ENCODE measurements at regions not wholly inside any gene's neighbourhood (a gene's known extent, or its start where the extent isn't known, plus 50 kb on each side); places are given as distances from the start of the nearest gene placed in this dataset.

DNA sequence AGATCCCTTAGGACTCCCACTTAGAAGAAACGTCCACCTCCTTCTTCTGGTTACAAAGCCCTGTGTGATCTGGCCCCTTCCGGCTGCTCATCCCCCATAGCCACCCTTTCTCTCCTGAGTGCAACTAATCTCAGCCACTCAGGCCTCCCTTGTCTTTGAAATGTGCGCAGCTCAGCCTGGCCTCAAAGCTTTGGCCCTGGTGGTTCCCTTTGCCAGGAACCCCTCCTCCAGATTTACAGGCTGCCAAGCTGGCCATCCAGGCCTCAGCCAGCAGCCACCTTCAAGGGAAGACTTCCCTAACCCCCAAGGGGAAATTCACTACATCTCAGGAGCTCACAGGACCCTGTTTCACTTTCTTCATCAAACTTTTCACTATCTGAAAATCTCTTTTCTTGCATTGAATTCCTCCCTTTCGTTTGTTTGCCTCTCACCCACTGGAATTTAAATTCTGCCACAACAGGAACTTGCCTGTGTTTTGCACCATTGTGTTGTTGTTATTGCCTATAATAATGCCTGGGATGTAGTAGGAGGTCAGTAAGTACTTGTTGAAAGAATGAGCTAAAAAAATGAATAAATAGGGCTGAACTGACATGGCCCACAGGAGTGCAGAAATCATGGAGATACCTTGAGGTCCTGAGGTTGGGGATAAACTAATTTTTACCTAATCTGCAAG lies 109.5 kb upstream of the PFN2 start:
- DNase-seq: no peak

DNA sequence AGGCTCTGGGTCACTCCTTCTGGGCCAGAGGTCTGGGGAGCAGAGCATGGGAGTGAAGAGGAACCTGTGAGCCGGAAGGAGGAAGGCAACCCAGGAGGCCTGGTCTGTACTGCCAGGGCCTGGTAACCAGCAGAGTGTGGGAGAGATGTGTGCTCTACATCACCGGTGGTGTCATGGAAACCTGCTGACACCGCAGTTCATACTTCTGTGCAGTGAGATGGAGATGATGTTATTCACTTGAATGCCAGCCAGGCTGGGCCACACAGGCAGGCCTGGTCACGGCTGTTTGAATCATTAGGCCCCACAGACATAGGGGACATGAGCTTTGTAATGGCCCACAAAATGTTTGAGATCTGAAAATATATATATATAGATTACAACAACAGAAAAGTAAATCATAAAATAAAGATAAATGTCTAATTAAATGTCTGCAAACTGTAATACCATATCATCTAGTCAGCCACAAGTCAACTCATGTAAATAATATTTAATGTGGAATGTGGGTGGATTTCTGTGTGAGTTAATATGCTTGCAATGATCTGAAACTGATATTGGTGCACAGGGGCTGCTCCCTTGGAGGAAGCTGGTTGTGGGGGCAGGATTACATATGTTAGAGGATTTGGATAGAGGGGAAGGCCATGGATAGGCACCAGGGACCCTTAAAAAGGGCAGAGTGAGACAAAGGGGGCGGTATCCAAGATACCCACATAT lies 108.5 kb upstream of the PFN2 start:
- DNase-seq: no peak

DNA sequence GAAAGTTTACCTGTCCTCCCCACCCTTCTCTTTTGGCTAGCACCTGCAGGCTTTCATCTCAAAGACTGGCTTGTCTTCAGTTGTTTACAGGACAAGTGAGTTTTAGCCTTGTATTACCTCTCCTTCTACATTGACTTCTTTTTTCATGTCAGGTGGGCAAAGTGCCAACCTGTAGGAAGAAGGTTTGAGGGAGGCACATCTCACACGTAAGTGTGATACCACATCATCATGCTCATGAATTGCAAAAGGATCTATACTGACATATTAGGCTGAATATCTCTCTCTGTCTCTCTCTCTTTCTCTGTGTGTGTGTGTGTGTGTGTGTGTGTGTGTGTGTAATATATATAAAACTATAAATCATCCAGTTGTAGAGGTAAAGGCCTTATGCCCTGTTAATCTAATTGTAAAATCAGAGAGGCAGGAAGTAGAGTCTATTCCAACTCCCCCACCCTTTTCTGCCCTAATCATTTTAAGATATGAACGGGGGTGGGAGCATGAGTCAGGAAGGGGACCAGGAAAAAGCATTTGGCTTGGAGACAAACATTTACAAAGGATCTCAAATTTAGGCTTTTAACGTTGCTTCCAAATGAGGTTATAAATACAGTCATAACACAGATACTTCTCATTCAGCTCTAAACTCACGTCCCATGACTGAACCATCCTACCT lies 107.0 kb upstream of the PFN2 start:
- DNase-seq: no peak

DNA sequence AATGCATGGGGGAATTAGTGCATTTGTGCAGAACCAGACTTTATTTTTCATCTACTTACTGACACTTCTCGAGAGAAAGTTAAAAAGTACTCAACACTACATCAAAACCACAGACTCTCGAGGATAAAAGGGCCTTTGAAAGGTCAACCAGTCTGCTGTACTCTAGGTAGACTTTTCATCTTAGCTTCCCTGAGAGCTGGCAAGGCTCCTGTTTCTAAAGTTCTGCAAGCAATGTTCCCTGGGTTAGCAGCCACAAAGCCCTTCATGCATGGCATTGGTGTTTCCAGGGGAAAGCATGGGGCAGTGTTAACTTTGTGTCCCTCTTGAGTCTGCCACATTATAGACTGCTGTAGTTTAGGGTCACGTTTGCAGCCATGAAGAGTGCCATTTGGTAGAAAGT lies 106.4 kb upstream of the PFN2 start:
- no peak for DNase-seq

DNA sequence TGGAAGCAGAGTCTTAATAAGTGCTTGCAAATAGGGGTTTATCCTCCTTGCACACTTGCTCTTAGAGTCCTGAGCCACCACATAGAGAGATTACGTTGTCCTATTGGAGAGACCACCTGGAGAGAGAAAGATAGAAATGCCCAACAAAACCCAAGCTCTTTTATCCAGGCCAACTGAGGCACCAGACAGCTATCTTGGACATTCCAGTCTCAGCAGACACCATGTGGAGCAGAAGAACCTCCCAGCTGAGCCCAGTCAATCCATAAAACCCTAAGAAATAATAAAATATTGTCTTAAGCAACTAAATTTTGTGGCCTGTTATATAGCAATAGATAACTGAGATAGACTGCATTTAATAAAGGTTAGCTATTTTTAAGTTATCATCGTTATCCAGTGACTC lies 105.7 kb upstream of the PFN2 start:
- DNase-seq: no peak

DNA sequence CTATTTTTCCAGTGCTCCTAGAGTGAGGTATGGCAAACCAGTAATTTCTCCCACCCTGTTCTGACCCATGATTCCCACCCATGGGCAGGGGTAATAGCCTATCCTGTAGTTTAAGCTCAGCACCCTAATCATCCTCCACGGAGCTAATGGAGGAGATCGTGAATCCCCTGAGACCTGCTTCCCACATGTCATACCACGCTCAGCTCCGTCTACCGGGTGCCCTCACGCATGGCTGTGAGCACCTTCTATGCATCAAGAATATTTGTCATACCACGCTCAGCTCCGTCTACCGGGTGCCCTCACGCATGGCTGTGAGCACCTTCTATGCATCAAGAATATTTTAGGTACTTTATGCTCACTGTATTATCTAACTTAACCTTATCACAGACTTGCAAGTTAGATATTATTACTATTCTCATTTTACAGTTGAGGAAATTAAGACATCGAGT lies 104.7 kb upstream of the PFN2 start:
- no peak for DNase-seq

DNA sequence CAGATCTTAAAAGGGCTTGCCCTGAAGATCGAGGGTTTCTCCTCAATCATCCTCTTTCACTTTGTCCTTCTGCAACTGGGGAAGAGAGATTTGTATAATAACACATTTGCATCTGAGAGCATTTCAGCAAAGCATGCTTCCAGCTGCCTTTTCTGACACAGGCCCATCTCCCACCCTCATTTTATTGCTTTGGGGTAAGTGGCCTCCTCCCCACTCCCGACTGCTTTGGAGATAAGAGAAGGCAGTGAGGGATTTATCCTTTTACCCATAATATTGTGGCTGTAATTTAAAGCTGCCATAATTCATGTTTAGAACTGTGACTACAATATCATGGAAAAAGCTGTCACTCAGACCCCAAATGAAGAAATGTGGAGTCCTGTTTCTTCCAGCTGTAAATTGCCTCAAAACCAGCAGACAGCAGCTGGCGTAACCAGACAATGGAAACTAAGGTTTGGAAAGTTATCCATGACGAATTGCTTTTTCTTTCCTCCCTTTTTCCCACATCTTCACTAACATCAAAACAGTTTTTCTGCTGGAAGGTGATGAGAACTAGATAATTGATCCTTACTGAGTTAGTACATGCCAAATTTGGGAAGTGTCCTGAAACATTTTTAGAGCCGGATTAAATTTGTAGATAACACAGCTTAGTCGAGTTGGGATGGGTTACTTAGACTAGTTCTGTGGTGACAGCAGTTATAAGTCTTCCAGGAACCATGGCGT lies 104.2 kb upstream of the PFN2 start:
- no peak for DNase-seq

DNA sequence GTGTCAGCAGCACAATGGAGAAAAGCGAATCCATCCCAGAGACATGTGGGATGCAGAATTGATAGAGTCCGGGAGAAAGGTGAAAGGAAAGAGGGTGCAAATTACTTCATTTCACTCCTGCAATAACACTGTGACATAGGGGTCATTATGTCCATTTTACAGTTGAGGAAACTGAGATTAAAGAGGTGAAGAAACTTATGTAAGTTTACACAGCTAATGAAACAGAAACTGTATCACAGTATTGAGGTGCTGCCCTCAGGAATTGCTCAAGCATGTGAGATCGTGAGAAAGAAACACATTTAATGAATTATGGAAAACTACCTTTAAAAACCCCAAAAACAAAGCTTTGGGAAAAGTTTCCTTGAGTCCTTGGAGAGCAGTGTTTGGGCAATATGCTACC lies 103.6 kb upstream of the PFN2 start:
- DNase-seq: no peak

DNA sequence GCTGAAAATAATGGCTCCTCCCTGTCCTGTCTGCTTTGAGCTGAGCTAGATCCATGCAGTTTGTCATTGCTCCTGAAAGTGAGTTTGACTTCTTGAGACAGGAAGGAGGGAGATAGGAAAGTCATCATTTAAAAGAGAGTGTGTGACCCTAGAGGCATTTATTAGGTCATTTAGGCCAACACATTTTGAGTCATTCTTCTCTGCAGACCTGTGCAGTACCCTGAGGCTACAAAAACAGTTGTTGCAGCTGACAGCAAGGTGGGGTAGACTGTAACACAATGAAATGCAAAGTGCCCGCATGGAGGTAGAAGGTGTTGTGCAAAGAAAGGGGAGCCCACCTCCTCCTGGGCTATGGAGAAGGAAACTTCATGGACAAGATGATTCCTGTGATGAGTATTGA lies 102.8 kb upstream of the PFN2 start:
- DNase-seq: no peak

DNA sequence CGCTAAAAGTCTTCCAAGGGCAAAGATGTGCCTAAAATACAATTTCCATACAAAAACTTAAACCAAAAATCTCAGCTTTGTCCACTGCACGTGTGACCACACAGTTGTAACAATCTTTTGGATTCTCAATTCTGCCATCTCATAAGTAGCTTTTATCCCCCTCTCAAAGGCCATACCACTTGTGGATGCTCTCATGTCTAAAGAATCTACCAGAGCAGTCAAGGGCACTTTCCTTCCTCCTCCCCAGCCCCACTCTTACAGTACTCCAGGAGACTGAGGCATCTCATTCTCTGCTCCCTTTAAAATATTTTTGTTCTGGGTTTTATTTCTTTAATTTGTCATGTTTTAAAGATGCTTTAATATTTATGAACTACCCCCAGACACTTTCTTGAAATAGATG lies 102.3 kb upstream of the PFN2 start:
- no peak for DNase-seq

DNA sequence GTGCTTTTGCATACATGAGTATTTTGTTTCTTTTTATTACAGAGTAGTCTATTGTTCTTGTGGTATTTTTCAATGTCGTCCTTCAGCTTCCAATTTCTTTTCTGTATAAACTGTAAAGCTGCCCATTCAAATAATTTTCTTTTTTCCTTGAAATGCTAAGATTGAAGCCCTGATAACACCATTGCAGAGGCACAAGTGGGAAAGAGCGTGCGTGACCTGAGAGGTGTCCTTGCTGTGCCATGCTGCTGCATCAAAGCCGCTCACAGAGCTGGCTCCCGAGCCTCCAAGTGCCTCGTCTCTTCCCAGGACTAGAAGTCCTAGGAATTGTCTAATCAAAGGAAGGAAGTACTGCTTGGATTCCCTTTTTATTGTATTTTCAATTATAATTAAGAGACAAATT lies 101.9 kb upstream of the PFN2 start:
- DNase-seq: no peak

DNA sequence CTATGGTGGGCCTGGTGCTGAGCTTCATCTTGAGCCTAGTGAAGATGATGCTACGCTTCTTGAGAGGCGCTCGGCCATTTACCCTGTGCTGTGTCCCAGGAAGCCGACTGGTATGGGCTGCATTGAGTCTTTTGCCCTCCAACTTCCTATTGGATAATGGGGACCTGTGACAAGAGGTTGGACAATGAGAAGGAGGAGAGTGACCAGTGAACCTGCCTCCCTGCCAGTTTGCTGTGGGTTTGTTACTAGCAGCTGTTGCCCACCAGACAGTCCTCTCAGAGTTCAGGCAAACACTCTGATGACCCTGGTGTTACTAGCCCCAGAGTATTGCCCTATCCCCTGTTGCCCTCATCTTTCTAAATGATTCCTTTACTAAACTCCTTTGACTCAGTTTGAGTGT lies 99.6 kb upstream of the PFN2 start:
- no peak for DNase-seq

DNA sequence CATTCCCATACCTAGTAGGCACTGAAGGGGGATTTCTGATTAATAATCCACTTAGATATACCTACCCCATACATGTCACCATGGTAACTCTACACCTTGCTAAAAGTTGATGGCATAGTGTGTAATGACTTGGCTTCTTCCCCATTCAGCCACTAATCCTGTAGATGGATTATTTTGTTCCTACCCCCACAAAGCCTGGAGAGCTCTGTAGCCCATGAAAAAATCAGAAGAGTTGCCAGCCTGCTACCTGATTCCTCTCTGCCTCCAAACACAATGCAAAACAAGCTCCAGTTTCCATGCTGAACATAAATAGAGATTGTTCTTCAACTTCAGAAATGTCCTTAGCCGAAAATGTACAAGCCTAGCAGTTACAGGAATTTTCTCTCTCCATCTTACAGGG lies 98.9 kb upstream of the PFN2 start:
- no peak for DNase-seq

DNA sequence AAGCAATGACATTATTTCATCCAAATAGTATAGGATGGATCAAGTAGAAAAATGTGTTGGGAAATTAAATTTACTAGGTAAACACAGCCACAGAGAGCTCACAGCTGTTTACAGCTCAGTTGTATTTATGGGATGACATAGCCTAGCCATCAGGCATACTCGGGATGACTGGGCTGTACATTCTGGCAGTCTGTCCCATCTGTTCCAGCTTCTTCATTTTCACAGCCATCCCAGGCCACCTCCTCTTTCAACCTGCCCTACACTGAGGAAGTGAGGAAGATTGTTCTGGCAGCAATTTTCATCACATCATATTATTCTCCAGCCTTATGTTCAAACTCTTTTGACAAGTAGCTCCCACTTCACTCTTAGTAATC lies 98.4 kb upstream of the PFN2 start:
- DNase-seq: no peak

DNA sequence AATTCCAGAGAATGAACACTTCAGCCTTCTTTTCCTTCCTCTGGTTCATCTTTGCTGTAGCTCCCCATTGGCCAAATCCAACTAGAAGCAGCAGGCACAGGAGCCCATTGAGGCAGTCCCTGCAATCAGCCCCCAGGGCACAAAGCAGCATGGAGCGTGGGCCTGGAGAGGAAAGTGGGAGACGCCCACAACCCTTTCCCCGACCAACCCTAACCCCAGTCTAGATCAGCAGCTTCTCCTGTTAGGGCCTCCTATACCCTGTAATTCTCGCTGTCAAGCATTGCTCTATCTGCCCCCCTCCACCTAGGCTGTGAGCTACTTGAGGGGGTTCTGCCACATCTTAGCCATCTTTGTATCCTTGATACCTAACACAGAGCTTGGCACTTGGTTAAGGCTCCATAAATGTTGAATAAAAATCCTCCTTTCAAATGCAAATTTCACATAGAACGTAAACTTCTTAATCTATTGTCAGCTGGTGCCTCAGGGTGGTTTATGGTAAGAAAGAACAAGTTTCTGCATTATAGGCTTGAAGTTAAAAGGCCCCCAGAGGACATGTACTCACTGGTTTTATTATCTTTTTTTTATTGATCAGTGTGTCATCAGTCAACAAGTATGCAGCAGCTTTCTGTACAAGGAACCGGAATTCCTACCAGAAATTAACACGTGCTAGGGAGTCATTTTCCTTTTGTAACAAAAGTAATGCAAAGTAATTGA lies 97.9 kb upstream of the PFN2 start:
- no peak for DNase-seq

DNA sequence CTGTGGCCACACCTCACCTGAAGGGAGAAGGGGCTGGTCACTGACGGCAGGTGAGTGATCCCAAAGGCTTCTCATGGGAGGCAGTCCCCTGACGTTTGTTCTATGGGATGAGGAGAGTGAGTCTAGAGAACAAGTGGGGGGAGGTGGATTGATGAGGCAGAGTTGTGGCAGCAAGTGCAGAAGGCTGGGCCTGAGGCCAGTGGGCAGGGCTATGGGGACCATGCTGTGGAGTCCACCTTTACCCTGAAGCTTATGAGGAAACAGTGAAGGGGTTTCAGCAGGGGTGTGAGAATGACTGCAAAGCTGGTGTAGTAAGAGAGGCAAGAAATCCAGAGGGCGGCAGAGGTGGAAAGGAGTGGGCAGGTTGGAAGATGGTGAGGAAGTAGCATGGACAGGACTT lies 96.9 kb upstream of the PFN2 start:
- no peak for DNase-seq

DNA sequence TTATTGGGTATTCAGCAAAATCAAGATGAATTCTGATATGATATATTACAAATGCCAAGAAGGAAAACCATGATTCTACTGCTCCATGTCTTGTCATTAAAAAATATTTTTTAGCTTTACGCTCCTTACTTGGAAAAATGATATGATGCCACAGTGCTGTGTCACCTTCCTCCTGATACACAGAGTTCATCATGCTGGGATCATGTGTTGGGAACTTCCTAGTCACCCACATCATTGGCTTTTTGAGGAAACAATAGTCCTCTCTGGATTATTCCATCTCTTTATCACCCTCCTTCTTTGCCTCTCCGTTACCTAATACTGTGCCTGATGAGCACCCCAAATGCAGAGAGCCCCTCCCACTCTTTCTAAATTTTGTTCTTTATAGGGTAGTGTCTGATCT lies 94.3 kb upstream of the PFN2 start:
- no peak for DNase-seq

DNA sequence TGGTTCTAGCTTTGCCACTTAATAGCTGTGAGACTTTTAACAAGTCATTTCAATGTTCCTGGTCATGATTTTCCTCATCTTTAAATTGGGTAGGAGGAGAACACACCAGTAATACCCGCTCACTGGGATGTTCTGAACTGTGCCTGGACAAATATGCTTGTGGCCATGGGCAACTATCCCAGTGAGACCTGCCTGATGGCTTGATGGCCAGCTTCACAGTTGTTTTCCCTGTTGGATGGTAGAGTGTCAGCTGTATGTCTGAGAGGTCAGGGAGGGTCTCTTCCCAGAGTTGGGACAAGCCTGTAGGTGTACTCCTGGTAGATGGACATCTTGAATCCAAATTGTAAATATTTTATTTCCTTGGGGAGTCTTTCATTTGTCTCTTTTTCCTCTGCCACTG lies 92.5 kb upstream of the PFN2 start:
- DNase-seq: no peak

DNA sequence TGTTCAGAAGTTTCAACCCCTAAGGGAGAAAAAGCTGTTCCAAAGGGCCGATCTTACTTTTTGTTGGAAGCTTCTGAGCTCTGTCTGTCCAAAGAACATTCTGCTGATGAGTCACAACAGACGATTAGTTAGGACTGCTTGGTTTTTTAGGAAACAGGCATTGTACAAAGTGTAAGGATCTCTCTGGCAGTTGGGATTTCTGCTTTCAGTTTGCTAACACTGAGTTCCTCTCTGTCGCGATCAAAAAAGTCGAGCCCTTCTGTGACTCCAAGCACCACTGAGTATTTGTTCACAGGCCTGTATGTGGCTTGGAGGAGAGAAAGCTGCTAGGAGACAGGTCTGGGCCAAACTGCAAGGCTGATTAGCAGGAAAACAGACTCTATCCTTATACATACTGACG lies 91.8 kb upstream of the PFN2 start:
- DNase-seq: no peak

DNA sequence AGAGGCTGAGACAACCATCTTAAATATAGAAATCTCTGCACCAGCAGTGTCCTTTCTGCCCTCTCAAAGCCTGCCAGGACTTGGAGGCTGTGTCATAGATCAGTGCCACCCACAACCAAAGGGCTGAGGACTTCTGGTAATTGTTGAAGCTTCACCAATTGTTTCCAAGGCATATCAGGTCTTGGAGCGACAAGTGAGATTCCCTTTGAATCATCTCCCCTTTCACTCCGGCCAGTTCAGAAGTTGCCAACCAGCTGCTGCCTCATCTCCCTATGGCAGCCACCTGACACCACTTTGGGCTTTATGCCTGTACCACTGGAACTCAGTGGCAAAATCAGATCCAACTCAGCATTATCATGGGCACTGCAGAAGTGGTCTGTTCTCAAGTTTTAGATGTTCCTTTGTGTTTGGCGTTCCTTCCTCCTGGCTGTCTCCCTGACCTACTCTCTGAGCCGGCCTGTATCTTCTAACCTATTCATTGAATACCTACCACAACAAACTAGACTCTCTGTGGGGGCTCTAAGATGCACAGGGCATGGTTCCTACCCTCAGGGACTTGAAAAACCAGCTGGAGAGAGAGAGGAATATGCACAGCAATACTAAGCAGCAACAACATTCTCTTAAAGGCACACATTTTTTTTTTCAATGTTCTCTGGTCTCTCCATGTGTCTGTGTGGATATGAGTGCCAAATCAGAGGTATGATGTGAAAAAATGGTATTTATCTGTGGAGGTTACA lies 90.8 kb upstream of the PFN2 start:
- no peak for DNase-seq

DNA sequence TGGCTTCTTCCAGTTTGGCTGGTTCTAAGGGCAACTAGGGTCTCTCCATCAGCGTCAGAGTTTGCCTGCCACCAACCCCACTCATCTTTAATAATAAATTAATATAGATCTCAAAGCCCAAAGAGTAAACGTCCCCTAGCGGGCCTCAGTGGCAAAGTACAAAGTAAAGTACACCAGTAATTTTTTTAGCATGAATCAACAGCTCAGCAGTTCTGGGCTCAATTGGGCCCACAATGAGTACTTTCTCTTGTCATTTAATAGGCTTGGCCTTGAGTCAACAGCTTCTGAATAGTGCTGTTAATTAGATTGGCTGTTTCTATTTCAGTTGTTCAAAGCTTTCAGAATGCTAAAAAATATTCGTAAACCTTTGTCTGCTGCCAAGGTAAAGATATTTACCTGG lies 89.0 kb upstream of the PFN2 start:
- no peak for DNase-seq

DNA sequence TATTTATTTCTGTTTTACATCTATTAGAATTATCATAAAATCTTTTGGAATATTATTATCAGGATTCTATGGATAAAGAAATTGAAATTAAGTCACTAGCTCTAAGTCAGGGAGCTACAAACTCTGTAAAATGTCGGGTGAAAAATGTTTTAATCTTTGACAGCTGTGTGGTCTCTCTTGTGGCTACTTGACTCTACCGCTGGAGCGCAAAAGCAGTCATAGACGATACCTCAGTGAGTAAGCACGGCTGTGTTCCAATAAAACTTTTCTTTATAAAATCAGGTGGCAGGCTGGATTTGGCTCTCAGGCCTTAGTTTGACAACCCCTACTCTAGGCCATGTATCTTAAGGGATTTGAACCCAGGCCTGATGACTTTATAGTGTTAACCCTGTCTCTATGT lies 88.5 kb upstream of the PFN2 start:
- no peak for DNase-seq

DNA sequence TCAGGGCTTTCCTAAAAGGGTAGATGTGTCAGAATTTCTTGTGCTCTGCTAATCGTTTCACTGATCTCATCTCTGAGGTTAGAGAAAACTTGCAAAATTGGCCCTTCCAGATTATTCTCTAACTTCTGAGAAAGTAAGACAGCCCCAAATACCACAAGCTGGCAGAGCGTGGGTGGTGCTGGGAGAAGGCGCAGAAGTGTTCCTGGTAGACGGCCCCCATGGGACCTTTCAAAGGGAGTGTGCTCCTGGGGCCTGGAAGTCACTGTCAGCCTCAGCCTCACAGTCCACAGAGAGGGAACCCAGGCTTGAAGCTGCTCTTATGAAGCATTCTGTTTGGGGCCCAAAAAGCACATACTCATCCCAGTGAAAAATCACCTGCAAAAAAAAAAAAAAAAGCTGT lies 86.5 kb upstream of the PFN2 start:
- no peak for DNase-seq

Measured in activated CD4-positive, alpha-beta T cell treated with anti-CD3 and anti-CD28 coated beads, Interleukin-2, Interleukin-6, amounts not matched to agents 100 ng/mL and 50 ng/mL, durations not matched to agents 16 hours and 8 hours (primary cell).